ENCODE measurements at regions not wholly inside any gene's neighbourhood (a gene's known extent, or its start where the extent isn't known, plus 50 kb on each side); places are given as distances from the start of the nearest gene placed in this dataset.

DNA sequence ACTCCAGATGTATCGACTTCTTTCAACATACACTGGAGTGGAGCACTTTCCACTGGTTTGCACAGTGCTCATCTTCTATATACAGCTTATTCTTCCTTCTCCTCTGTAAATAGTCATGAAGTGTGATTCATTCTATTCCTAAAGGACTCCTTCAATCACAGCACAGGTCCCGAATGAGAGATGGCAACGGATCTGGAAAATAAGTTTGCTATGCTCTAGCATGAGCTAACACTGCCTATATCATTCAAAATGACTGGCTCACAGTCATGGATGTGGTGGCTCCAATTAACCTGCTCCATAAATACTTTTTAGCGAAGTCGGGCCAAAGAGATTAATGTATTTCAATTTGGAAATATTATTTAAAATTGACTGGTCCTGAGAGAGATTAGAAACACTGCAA is 272.1 kb upstream of the CDH6 start:
- H3K36me3 ChIP-seq (ENCODE audit: insufficient read depth): no peaks in the 10 kb centered on the region
- H3K4me1 ChIP-seq (ENCODE audit: low read depth, poor library complexity, severe bottlenecking): no peaks in the 10 kb centered on the region
- H3K4me2 ChIP-seq: no peak overlapping the region
- no peaks in the 10 kb centered on the region for H3K27me3 ChIP-seq (ENCODE audit: insufficient read depth, low read depth)
- H3K27ac ChIP-seq: no peak overlapping the region
- H3K9ac ChIP-seq: no peak overlapping the region
- no peaks in the 10 kb centered on the region for H3K79me2 ChIP-seq (ENCODE audit: insufficient read depth, low read depth)
- TF ChIP-seq, protein P1, sequence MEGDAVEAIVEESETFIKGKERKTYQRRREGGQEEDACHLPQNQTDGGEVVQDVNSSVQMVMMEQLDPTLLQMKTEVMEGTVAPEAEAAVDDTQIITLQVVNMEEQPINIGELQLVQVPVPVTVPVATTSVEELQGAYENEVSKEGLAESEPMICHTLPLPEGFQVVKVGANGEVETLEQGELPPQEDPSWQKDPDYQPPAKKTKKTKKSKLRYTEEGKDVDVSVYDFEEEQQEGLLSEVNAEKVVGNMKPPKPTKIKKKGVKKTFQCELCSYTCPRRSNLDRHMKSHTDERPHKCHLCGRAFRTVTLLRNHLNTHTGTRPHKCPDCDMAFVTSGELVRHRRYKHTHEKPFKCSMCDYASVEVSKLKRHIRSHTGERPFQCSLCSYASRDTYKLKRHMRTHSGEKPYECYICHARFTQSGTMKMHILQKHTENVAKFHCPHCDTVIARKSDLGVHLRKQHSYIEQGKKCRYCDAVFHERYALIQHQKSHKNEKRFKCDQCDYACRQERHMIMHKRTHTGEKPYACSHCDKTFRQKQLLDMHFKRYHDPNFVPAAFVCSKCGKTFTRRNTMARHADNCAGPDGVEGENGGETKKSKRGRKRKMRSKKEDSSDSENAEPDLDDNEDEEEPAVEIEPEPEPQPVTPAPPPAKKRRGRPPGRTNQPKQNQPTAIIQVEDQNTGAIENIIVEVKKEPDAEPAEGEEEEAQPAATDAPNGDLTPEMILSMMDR (conservative IDR thresholded peaks at IDR 0.05; ENCODE audit: low read depth, low read length): no peak
- no peaks in the 10 kb centered on the region for H4K20me1 ChIP-seq (ENCODE audit: insufficient read depth)
- no peak overlapping the region for H2AFZ ChIP-seq (ENCODE audit: low read depth)
- H3K4me3 ChIP-seq (IDR thresholded peaks at IDR 0.05; ENCODE audit: insufficient read depth, low read depth, low read length): no peak overlapping the region

DNA sequence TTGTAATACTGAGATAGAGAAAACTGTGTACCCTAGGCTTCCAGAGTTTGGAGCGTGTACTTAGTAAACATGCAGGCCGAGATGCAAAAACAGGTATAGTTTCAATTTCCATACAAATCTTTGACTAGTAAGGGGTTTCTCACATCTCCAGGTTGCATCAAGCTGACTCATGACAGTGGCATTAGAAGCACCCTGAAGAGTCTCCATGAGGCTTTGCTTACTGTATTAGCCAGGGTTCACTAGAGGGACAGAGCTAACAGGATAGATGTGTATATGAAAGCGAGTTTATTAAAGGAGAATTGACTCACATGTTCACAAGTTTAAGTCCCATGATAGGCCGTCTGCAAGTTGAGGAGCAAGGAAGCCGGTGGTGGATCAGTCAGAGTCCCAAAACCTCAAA is 275.3 kb upstream of the CDH6 start:
- Histone ChIP-seq H3K4me3 (IDR thresholded peaks at IDR 0.05; ENCODE audit: insufficient read depth, low read depth, low read length) (no peak overlapping the region), H3K36me3 (ENCODE audit: insufficient read depth) (no peaks in the 10 kb centered on the region), H3K27me3 (ENCODE audit: insufficient read depth, low read depth) (no peaks in the 10 kb centered on the region), H3K4me1 (ENCODE audit: low read depth, poor library complexity, severe bottlenecking) (no peaks in the 10 kb centered on the region), H3K79me2 (ENCODE audit: insufficient read depth, low read depth) (no peaks in the 10 kb centered on the region), H3K9ac (no peak overlapping the region), H4K20me1 (ENCODE audit: insufficient read depth) (no peaks in the 10 kb centered on the region), H3K4me2 (no peak overlapping the region), H2AFZ (ENCODE audit: low read depth) (no peak overlapping the region), H3K27ac (no peak overlapping the region)
- TF ChIP-seq, protein P1 (conservative IDR thresholded peaks at IDR 0.05; ENCODE audit: low read depth, low read length): no peak

DNA sequence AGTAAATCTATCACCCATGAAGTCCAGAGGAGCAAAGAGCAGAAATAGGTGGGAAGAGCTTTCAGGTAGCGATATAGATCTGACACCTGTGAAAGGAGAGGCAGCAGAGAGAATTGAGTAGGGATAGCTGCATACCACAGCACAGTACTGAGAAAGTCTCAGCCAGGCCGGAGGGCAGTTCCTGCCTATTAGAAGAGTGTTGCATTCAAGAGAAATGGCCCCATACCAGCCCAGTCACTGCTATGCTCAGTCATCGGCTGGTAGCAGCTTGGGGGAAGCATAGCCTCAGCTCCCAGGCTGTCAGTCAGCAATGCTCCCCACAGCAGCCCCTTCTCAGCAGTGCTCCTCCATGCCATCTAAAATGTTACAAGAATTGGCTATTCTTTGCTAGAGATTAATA is 285.1 kb upstream of the CDH6 start:
- Histone ChIP-seq H3K79me2 (ENCODE audit: insufficient read depth, low read depth) (no peaks in the 10 kb centered on the region), H3K4me3 (IDR thresholded peaks at IDR 0.05; ENCODE audit: insufficient read depth, low read depth, low read length) (no peak overlapping the region), H3K9ac (no peak overlapping the region), H2AFZ (ENCODE audit: low read depth) (no peak overlapping the region), H3K4me2 (no peak overlapping the region), H3K27me3 (ENCODE audit: insufficient read depth, low read depth) (no peaks in the 10 kb centered on the region), H3K36me3 (ENCODE audit: insufficient read depth) (no peaks in the 10 kb centered on the region), H4K20me1 (ENCODE audit: insufficient read depth) (no peaks in the 10 kb centered on the region), H3K4me1 (ENCODE audit: low read depth, poor library complexity, severe bottlenecking) (no peaks in the 10 kb centered on the region), H3K27ac (no peak overlapping the region)
- TF ChIP-seq, protein P1 (conservative IDR thresholded peaks at IDR 0.05; ENCODE audit: low read depth, low read length): no peak

DNA sequence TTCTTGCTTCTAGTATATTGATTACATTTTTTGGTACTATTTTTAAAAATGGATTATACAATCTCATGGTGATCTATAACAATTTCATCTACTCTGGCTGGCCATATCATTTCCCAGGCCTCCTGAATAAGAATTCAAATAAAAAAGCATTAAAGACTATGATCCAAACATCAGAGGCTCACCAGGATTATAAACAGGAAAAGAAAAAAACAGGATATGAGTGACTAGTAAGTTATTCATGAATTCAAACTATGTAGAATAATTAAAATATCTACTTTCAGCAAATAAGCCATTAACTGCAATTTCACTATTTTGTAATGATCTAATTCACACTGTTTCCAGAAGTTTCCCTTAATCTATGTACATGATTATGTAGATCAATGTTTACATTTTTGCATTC is 293.1 kb upstream of the CDH6 start:
- no peak overlapping the region for H3K4me2 ChIP-seq
- no peaks in the 10 kb centered on the region for H3K27me3 ChIP-seq (ENCODE audit: insufficient read depth, low read depth)
- TF ChIP-seq, protein P1 (conservative IDR thresholded peaks at IDR 0.05; ENCODE audit: low read depth, low read length): no peak
- H3K9ac ChIP-seq: no peak overlapping the region
- no peaks in the 10 kb centered on the region for H3K36me3 ChIP-seq (ENCODE audit: insufficient read depth)
- no peaks in the 10 kb centered on the region for H3K4me1 ChIP-seq (ENCODE audit: low read depth, poor library complexity, severe bottlenecking)
- H3K4me3 ChIP-seq (IDR thresholded peaks at IDR 0.05; ENCODE audit: insufficient read depth, low read depth, low read length): no peak overlapping the region
- H3K79me2 ChIP-seq (ENCODE audit: insufficient read depth, low read depth): no peaks in the 10 kb centered on the region
- H3K27ac ChIP-seq: no peak overlapping the region
- H2AFZ ChIP-seq (ENCODE audit: low read depth): no peak overlapping the region
- no peaks in the 10 kb centered on the region for H4K20me1 ChIP-seq (ENCODE audit: insufficient read depth)

DNA sequence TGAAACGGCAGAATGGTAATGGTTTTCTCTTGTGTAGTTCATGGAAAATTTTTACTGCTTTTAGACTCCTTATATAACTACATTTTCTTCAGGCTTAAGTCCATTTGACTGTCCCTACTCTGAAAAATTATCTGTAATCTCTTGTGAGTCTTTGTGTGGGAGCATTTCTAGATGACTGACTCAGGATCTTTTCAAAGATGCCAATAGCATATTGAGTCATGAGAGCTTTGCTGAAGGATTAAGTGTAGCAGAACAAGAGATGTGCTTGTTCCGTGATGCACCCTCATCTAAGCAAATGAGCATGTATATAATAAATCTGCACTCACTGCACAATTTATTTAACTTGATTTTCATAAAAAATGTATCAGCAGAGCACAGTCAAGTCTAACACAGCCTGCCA is 298.7 kb upstream of the CDH6 start:
- Histone ChIP-seq H2AFZ (ENCODE audit: low read depth) (no peak overlapping the region), H3K4me2 (no peak overlapping the region), H3K4me3 (IDR thresholded peaks at IDR 0.05; ENCODE audit: insufficient read depth, low read depth, low read length) (no peak overlapping the region), H3K36me3 (ENCODE audit: insufficient read depth) (no peaks in the 10 kb centered on the region), H3K79me2 (ENCODE audit: insufficient read depth, low read depth) (no peaks in the 10 kb centered on the region), H3K4me1 (ENCODE audit: low read depth, poor library complexity, severe bottlenecking) (no peaks in the 10 kb centered on the region), H3K9ac (no peak overlapping the region), H4K20me1 (ENCODE audit: insufficient read depth) (no peaks in the 10 kb centered on the region), H3K27ac (no peak overlapping the region), H3K27me3 (ENCODE audit: insufficient read depth, low read depth) (no peaks in the 10 kb centered on the region)
- TF ChIP-seq, protein P1 (conservative IDR thresholded peaks at IDR 0.05; ENCODE audit: low read depth, low read length): no peak
